ENCODE measurements at regions not wholly inside any gene's neighbourhood (a gene's known extent, or its start where the extent isn't known, plus 50 kb on each side); places are given as distances from the start of the nearest gene placed in this dataset. TPM values are rescaled to one million over a fixed set of nuclear protein-coding genes. Genes with fewer than 3 reads are reported as not detected.

Small RNA genes in the stretch of these regions (small RNA-seq; reads per million reads assigned to genes)
- gene RF00406 (8.9 reads per million, percentile 90 among the genes with 10 or more reads in this experiment), gene RNU6-1277P (not detected)

All from skeletal muscle satellite cell (primary cell).